Vagina (tissue), 2 donors: ENCODE measurements at regions not wholly inside any gene's neighbourhood (a gene's known extent, or its start where the extent isn't known, plus 50 kb on each side); places are given as distances from the start of the nearest gene placed in this dataset.

Experiments used
- POLR2A ChIP-seq, 2 donors: fragments of 450-650 bp; IDR thresholded peaks; one replicate each; pipeline ENCODE4 v1.6.1; 2017; ENCODE audit warnings: antibody characterized with exemption in 2 of 2, mild to moderate bottlenecking in 2 of 2, moderate library complexity in 2 of 2
- TF ChIP-seq, protein P1 (sequence below), 3 experiments: fragments of 450-650 bp in 2 of 3; fragments of 200-600 bp in 1 of 3; sonication (generic) in 1 of 3; IDR thresholded peaks; one replicate each; pipeline ENCODE4 v1.5.1; 2017 to 2019; ENCODE audit warnings: antibody characterized with exemption in 3 of 3, mild to moderate bottlenecking in 2 of 3, moderate library complexity in 2 of 3

DNA sequence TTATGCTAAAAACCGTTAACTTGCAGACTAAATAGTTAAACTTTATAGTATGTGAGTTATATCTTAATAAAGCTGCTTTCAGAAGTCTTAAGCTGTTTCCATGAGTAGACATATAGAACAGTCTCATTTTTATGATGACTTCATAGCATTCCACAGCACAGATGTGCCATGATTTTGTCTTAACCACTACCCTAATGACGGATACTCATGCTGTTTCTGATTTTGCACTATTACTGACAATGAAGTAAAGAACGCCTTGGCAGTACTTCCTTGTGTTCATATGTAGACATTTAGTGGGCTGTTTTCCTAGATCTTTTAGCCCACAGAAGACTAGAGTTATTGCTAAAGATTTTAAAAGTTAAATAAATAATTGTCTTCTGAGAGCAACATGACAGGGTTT is 175.6 kb upstream of the RAB6C start:
- TF ChIP-seq, protein P1, sequence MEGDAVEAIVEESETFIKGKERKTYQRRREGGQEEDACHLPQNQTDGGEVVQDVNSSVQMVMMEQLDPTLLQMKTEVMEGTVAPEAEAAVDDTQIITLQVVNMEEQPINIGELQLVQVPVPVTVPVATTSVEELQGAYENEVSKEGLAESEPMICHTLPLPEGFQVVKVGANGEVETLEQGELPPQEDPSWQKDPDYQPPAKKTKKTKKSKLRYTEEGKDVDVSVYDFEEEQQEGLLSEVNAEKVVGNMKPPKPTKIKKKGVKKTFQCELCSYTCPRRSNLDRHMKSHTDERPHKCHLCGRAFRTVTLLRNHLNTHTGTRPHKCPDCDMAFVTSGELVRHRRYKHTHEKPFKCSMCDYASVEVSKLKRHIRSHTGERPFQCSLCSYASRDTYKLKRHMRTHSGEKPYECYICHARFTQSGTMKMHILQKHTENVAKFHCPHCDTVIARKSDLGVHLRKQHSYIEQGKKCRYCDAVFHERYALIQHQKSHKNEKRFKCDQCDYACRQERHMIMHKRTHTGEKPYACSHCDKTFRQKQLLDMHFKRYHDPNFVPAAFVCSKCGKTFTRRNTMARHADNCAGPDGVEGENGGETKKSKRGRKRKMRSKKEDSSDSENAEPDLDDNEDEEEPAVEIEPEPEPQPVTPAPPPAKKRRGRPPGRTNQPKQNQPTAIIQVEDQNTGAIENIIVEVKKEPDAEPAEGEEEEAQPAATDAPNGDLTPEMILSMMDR (IDR thresholded peaks at IDR 0.05) = no peak
- TF ChIP-seq POLR2A (IDR thresholded peaks at IDR 0.05) = no peak
